ENCODE measurements at regions not wholly inside any gene's neighbourhood (a gene's known extent, or its start where the extent isn't known, plus 50 kb on each side); places are given as distances from the start of the nearest gene placed in this dataset.

DNA sequence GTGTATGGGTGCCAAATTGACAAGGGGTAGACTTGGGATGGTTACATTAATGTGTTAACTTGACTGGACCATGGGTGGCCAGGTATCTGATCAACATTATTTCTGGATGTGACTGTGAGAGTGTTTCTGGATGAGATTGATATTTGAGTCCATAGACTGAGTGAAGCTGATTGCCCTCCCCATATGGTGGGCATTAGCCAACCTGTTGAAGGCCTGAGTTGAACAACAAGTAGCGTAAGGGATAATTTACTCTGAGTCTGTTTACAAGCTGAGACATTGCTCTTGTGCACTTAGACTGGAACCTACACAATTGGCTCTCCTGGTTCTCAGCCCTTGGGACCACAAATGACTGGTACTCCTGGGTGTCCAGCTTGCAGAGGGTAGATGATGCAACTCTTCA, 240.1 kb downstream of the ASXL3 start:
- TF ChIP-seq, protein P1, sequence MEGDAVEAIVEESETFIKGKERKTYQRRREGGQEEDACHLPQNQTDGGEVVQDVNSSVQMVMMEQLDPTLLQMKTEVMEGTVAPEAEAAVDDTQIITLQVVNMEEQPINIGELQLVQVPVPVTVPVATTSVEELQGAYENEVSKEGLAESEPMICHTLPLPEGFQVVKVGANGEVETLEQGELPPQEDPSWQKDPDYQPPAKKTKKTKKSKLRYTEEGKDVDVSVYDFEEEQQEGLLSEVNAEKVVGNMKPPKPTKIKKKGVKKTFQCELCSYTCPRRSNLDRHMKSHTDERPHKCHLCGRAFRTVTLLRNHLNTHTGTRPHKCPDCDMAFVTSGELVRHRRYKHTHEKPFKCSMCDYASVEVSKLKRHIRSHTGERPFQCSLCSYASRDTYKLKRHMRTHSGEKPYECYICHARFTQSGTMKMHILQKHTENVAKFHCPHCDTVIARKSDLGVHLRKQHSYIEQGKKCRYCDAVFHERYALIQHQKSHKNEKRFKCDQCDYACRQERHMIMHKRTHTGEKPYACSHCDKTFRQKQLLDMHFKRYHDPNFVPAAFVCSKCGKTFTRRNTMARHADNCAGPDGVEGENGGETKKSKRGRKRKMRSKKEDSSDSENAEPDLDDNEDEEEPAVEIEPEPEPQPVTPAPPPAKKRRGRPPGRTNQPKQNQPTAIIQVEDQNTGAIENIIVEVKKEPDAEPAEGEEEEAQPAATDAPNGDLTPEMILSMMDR (conservative IDR thresholded peaks at IDR 0.05 in 1 of 2, IDR thresholded peaks at IDR 0.05 in 1 of 2; ENCODE audit: low read depth in 1 of 2, low read length in 2 of 2): no peak
- TF ChIP-seq EZH2 (IDR thresholded peaks at IDR 0.05; ENCODE audit: low read length, missing control alignments): no peak
